Tongue (tissue), 1 donor: ENCODE measurements at regions not wholly inside any gene's neighbourhood (a gene's known extent, or its start where the extent isn't known, plus 50 kb on each side); places are given as distances from the start of the nearest gene placed in this dataset.

ENCODE experiments used
- DNase-seq: peaks from one replicate; pipeline ENCODE4 v3.0.0-alpha.2; 2015

- no peak for DNase-seq
Measured at GRCh38 chr2:14358774-14359173, 273.7 kb upstream of the LRATD1 start.

- no peak for DNase-seq
Measured at GRCh38 chr2:14363137-14363536, 269.4 kb upstream of the LRATD1 start.

GRCh38 chr2:14363976-14364375 is 268.5 kb upstream of the LRATD1 start:
- DNase-seq: no peak

- no peak for DNase-seq
Measured at GRCh38 chr2:14364471-14364870, 268.0 kb upstream of the LRATD1 start.

- peak; percentile 37 for DNase-seq
Measured at GRCh38 chr2:14385043-14385442, 247.5 kb upstream of the LRATD1 start.

GRCh38 chr2:14387332-14387731 is 245.2 kb upstream of the LRATD1 start:
- DNase-seq: no peak

- no peak for DNase-seq
Measured at GRCh38 chr2:14388724-14389123, 243.8 kb upstream of the LRATD1 start.

GRCh38 chr2:14396533-14397083 is 235.9 kb upstream of the LRATD1 start:
- DNase-seq: no peak

- DNase-seq: no peak
Measured at GRCh38 chr2:14398641-14399040, 233.9 kb upstream of the LRATD1 start.

- DNase-seq: no peak
Measured at GRCh38 chr2:14401873-14402272, 230.6 kb upstream of the LRATD1 start.

- DNase-seq: no peak
Measured at GRCh38 chr2:14408695-14409094, 223.8 kb upstream of the LRATD1 start.

- DNase-seq: no peak
Measured at GRCh38 chr2:14417551-14417950, 215.0 kb upstream of the LRATD1 start.

- DNase-seq: no peak
Measured at GRCh38 chr2:14418115-14418514, 214.4 kb upstream of the LRATD1 start.

GRCh38 chr2:14420851-14421250 is 211.7 kb upstream of the LRATD1 start:
- no peak for DNase-seq

GRCh38 chr2:14422426-14422825 is 210.1 kb upstream of the LRATD1 start:
- DNase-seq: no peak

- no peak for DNase-seq
Measured at GRCh38 chr2:14423145-14423906, 209.2 kb upstream of the LRATD1 start.

- no peak for DNase-seq
Measured at GRCh38 chr2:14424478-14425390, 207.8 kb upstream of the LRATD1 start.

- DNase-seq: no peak
Measured at GRCh38 chr2:14425869-14426268, 206.6 kb upstream of the LRATD1 start.

GRCh38 chr2:14428056-14428455 is 204.5 kb upstream of the LRATD1 start:
- peak; percentile 8 for DNase-seq

GRCh38 chr2:14433946-14434495 is 198.5 kb upstream of the LRATD1 start:
- no peak for DNase-seq

GRCh38 chr2:14445670-14446069 is 186.8 kb upstream of the LRATD1 start:
- no peak for DNase-seq

GRCh38 chr2:14448340-14448739 is 184.2 kb upstream of the LRATD1 start:
- no peak for DNase-seq

- DNase-seq: no peak
Measured at GRCh38 chr2:14451312-14451711, 181.2 kb upstream of the LRATD1 start.
